D721Med (cell line): ENCODE measurements at regions not wholly inside any gene's neighbourhood (a gene's known extent, or its start where the extent isn't known, plus 50 kb on each side); places are given as distances from the start of the nearest gene placed in this dataset.

Source experiments
- DNase-seq: peaks from one replicate; pipeline ENCODE4 v3.0.0; 2011; ENCODE audit warnings: low spot score; ENCODE audit not compliant: insufficient read length
- FAIRE-seq: peaks from 2 replicates; lab custom pipeline; 2011; peaks lifted over from hg19 to GRCh38; lab: Jason Lieb, UNC
- TF ChIP-seq, protein P1 (sequence below): IDR thresholded peaks from 2 replicates; pipeline ENCODE4 v1.5.1; 2012; ENCODE audit warnings: mild to moderate bottlenecking, control low read depth; ENCODE audit not compliant: insufficient read depth; ENCODE audit errors: missing control alignments

DNA sequence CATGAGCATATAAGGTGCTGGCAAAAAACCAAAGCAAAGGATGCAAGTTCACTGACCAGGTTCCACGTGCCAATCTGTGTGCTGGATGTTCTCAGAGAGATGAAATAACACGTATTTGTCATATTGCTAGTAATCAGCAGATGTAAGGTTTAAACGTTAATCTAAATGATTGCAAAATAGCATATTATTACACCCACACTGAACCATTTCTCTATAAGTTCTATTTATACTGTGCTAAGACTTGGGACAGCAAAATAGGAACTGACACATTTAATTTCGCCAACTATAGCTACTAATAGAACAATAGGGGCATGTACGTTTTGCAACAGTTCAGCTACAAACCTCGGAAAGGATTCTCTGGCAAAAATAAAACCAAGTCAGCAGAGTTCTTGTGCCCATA, 350.3 kb upstream of the ZNF385D start:
- FAIRE-seq = no peak
- TF ChIP-seq, protein P1, sequence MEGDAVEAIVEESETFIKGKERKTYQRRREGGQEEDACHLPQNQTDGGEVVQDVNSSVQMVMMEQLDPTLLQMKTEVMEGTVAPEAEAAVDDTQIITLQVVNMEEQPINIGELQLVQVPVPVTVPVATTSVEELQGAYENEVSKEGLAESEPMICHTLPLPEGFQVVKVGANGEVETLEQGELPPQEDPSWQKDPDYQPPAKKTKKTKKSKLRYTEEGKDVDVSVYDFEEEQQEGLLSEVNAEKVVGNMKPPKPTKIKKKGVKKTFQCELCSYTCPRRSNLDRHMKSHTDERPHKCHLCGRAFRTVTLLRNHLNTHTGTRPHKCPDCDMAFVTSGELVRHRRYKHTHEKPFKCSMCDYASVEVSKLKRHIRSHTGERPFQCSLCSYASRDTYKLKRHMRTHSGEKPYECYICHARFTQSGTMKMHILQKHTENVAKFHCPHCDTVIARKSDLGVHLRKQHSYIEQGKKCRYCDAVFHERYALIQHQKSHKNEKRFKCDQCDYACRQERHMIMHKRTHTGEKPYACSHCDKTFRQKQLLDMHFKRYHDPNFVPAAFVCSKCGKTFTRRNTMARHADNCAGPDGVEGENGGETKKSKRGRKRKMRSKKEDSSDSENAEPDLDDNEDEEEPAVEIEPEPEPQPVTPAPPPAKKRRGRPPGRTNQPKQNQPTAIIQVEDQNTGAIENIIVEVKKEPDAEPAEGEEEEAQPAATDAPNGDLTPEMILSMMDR = no peak
- no peak for DNase-seq

DNA sequence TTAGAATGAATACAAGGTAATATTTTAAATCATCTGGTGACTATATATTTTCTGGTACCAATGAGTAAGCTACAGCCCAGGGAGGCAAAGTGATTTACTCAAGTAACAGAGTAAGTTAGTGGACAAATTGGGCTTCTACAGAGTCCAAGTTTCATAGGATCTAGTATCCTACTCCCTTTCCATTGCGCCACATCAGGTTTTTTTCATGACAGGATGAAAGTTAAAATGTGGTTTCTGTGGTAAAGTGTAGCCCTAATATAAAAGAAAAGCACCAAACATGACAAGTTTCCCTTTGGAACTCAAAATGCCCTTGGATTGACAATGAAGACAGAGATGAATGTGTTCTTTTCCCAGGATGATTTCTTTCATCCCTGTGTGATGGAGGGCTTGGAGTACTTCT, 350.8 kb upstream of the ZNF385D start:
- DNase-seq = no peak
- no peak for FAIRE-seq
- TF ChIP-seq, protein P1 = no peak

DNA sequence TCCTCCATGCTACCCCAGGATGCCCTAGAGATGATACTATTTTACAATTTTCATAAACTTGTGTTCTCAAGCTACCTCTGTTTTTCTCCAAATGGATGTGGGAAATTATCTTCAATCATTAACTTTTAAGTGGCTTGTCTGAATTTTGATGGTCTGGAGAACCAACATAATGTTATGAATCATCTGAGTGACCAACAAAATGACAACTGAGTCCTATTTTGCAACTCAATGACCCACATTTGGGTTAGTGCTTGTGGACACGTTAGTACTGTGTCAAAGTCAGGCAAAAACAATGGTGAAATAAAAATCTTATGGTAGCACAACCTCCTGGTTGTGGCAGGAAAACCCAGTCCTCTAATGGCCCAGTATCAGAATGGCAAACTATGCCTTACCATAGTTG, 352.4 kb upstream of the ZNF385D start:
- TF ChIP-seq, protein P1 = no peak
- DNase-seq = no peak
- FAIRE-seq = no peak

DNA sequence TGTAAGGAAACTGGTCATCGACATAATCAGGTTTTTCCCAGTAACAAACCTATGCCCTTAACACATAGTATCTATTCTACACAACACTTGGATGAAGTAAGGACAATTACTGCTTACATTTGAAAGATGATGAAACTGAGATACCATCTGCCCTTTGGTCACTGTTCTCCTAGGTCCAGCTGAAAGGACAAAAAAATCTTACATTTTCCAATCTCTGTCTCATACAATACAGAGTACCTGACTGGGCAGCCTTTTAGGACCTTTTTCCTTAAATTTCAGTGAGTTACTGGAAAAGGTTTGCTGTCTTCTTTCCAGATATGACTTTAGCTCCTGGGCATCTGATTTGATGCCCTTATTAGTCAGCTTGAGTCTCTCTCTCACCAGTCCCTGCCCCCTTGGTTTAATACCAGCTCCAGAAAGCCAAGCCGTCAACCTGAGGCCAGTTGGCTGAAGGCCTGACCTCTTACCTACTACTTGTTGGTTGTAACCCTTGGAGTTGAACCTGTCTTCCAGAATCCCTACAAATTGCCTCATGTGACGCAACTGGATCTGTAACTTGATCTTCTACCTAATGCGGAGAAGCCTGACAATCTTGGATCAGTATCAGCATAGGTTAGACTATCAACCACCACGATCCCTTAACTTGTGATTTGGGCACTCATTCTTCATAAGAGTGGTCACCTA, 355.3 kb upstream of the ZNF385D start:
- no peak for FAIRE-seq
- TF ChIP-seq, protein P1 = no peak

DNA sequence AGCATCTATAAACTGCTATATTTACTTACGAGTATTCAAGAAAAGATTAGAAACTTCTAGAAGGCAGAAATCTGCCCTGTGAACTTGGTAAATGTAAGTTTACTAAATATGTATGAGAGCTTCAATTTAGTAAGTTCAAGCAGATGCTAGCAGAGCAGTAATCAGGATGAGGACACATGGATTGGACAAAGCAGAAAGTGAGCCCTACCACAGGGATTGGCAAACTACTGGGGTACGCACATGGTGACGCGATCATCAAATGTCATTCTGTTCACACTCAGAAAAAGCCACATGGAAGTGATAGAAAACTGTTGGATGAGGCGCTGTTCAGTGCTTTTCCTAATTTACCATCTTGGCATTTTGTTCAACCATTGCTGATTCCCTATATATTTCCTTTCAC, 360.2 kb upstream of the ZNF385D start:
- TF ChIP-seq, protein P1 = no peak
- FAIRE-seq = no peak
- DNase-seq = no peak

More for the DNA sequence above, 355.3 kb upstream of the ZNF385D start:
- DNase-seq = no peak

DNA sequence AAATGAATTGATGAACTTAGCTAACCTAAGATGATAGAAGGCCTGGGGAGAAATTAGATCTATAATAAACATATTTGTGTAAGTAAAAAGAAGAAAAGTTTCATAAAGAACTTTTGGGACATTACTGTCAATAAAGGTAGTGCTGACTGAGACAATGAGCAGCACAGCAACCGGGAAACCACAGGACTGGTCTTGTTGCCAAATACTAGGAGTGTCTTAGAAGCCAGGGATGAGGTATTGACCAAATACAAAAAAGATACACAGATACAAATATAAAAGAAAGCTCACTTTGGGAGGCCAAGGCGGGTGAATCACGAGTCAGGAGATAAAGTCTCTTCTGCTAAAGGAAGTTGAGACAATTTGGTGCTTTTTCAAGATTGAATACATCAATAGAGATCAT, 362.4 kb upstream of the ZNF385D start:
- TF ChIP-seq, protein P1 = no peak
- DNase-seq (no peak), FAIRE-seq (no peak)

DNA sequence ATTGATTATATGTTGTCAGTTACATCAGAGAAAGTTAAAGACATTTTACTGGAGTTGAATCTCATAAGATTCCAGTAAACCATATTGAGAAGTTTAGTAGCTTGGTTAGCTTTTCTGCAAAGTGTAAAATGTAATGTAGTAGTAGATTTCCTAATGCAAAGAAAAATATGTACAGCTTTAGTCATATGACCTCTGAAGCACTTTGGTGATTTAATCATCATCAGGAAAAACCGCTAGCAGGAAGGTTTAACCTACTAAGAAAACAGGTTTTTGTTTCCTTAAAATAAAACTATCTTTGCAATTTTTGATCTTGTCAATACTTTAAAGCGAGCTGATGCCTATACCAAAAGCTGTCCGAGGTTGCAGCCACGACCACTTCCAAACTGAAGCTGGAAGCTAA, 364.6 kb upstream of the ZNF385D start:
- DNase-seq (no peak), FAIRE-seq (no peak)
- TF ChIP-seq, protein P1 = no peak
